K562 (cell line): ENCODE measurements at regions not wholly inside any gene's neighbourhood (a gene's known extent, or its start where the extent isn't known, plus 50 kb on each side); places are given as distances from the start of the nearest gene placed in this dataset.

Experiments
- ATAC-seq: fragments of 200-7000 bp; cut with Tn5 transposase; 3 replicates; pipeline ENCODE4 v1.9.1; 2020; ENCODE audit warnings: moderate library complexity
- BruUV-seq: library from RNA; stranded (reverse); fragments of 400-500 nt; replicated peaks from 2 replicates; lab custom pipeline; 2021; lab: Mats Ljungman, UMichigan
- CTCF ChIA-PET: fragments of 300-600 bp; formaldehyde crosslinking; extraction: SDS; loops from one replicate; lab custom pipeline; 2021; ENCODE audit warnings: low intra/inter-chr PET ratio; lab: Yijun Ruan, JAX
- POLR2A ChIA-PET: fragments of 300-600, 350-650 bp; sonication (Branson Sonifier 250); formaldehyde crosslinking; extraction: SDS; loops from one replicate; lab custom pipeline; 2021; ENCODE audit warnings: antibody characterized with exemption, inconsistent platforms; lab: Yijun Ruan, JAX
- DNase-seq, 4 experiments: peaks; one replicate each; pipeline versions ENCODE4 v3.0.0 to v3.0.0-alpha.2; 2011 to 2018; ENCODE audit warnings: low spot score in 3 of 4, mixed read lengths in 3 of 4; ENCODE audit errors: extremely low read depth in 1 of 4
- FAIRE-seq: peaks from 2 replicates; lab custom pipeline; 2011; peaks lifted over from hg19 to GRCh38; lab: Jason Lieb, UNC
- H2AFZ ChIP-seq: 2 replicates; pipeline ENCODE4 v1.6.0; 2011; ENCODE audit warnings: low read depth, low read length, control low read depth, inconsistent platforms
- H3K27ac ChIP-seq: fragments of 200-600 bp; 3 replicates; pipeline ENCODE4 v1.8.0; 2011; ENCODE audit warnings: low read depth, mild to moderate bottlenecking, control low read depth, inconsistent platforms, low read length, moderate library complexity, mixed read lengths; ENCODE audit errors: extremely low read depth
- H3K27me3 ChIP-seq, 2 experiments: fragments of 300-600 bp in 1 of 2; 2 replicates in 1 of 2; 3 replicates in 1 of 2; pipeline versions ENCODE4 v1.6.0 to v1.8.0; 2011; ENCODE audit warnings: inconsistent platforms in 2 of 2, low read length in 2 of 2, mild to moderate bottlenecking in 1 of 2, mixed read lengths in 1 of 2, moderate library complexity in 1 of 2; ENCODE audit not compliant: control insufficient read depth in 2 of 2, insufficient read depth in 2 of 2
- H3K36me3 ChIP-seq: fragments of 300-600 bp; 3 replicates; pipeline ENCODE4 v1.8.0; 2011; ENCODE audit warnings: mild to moderate bottlenecking, low read length, inconsistent platforms; ENCODE audit not compliant: control insufficient read depth, insufficient read depth
- H3K4me1 ChIP-seq, 2 experiments: fragments of 200-600 bp in 1 of 2; replicated peaks in 1 of 2; 2 replicates in 1 of 2; 3 replicates in 1 of 2; pipeline versions ENCODE4 v1.5.1 to v1.8.0; 2011; ENCODE audit warnings: inconsistent platforms in 2 of 2, low read length in 2 of 2, mild to moderate bottlenecking in 1 of 2, mixed read lengths in 1 of 2, moderate library complexity in 1 of 2; ENCODE audit not compliant: control insufficient read depth in 2 of 2, insufficient read depth in 2 of 2
- H3K4me2 ChIP-seq: 2 replicates; pipeline ENCODE4 v1.6.1; 2011; ENCODE audit warnings: low read length, control low read depth, inconsistent platforms, mixed read lengths; ENCODE audit not compliant: insufficient read depth
- H3K4me3 ChIP-seq: fragments of 200-600 bp; sonication (generic), shearing (Covaris generic); 2 replicates; pipeline ENCODE4 v1.5.1; 2016; ENCODE audit warnings: control low read depth, inconsistent platforms
- H3K79me2 ChIP-seq: fragments of 200-600 bp; 3 replicates; pipeline ENCODE4 v1.8.0; 2011; ENCODE audit warnings: low read length, inconsistent platforms; ENCODE audit not compliant: control insufficient read depth, insufficient read depth
- H3K9ac ChIP-seq, 2 experiments: 2 replicates each; pipeline versions ENCODE4 v1.6.0 to v1.6.1; 2011; ENCODE audit warnings: low read depth in 2 of 2, low read length in 2 of 2, control low read depth in 1 of 2, inconsistent platforms in 1 of 2, mild to moderate bottlenecking in 1 of 2, mixed read lengths in 1 of 2; ENCODE audit not compliant: insufficient read depth in 1 of 2
- H3K9me1 ChIP-seq: one replicate; pipeline ENCODE4 v1.6.0; 2011; ENCODE audit warnings: inconsistent platforms, mild to moderate bottlenecking, low read length, moderate library complexity; ENCODE audit not compliant: control insufficient read depth, insufficient read depth
- H3K9me3 ChIP-seq: replicated peaks from 2 replicates; pipeline ENCODE4 v1.5.1; 2011; ENCODE audit warnings: low read depth, low read length, inconsistent platforms; ENCODE audit not compliant: control insufficient read depth, insufficient read depth
- H4K20me1 ChIP-seq: replicated peaks from 2 replicates; pipeline ENCODE4 v1.6.1; 2011; ENCODE audit warnings: low read length, inconsistent platforms, mixed read lengths; ENCODE audit not compliant: control insufficient read depth, insufficient read depth
- ILF3 ChIP-seq: fragments of 450-650 bp; IDR thresholded peaks from 2 replicates; pipeline ENCODE4 v1.6.1; 2018; ENCODE audit warnings: antibody characterized with exemption, mild to moderate bottlenecking, moderate library complexity, borderline replicate concordance
- ZNF121 ChIP-seq: sonication (generic); formaldehyde crosslinking; conservative IDR thresholded peaks from 2 replicates; pipeline ENCODE4 v1.8.0; 2022; ENCODE audit warnings: missing genetic modification reagents
- WGBS: fragments of 100-300 bp; shearing (Covaris generic); methylation state at CpG from one replicate; pipeline ENCODE4 v1.1.6; 2016; ENCODE audit warnings: low coverage, mixed read lengths; ENCODE audit not compliant: insufficient coverage; ENCODE audit errors: missing lambda C conversion rate; 5-methylcytosine and 5-hydroxymethylcytosine counted together
- in situ Hi-C: fragments of 300-500 bp; cut with MboI; formaldehyde crosslinking; loops from 4 replicates; pipeline ENCODE4 v1.15.0; 2018; ENCODE audit warnings: inconsistent platforms, mixed read lengths
- intact Hi-C: fragments of 100-400 bp; cut with micrococcal nuclease; formaldehyde crosslinking; loops from 2 replicates; pipeline ENCODE4 v1.14.2; 2022
- TF ChIP-seq, protein P1 (sequence below), 3 experiments: IDR thresholded peaks in 2 of 3; conservative IDR thresholded peaks in 1 of 3; 2 replicates each; pipeline ENCODE4 v1.5.1; 2011 to 2012; ENCODE audit warnings: low read length in 3 of 3, mild to moderate bottlenecking in 3 of 3, control low read depth in 2 of 3, improper control_type of control experiment in 1 of 3, inconsistent platforms in 1 of 3, low read depth in 1 of 3, mixed read lengths in 1 of 3, moderate library complexity in 1 of 3; ENCODE audit not compliant: insufficient read depth in 2 of 3
- TF ChIP-seq, protein P2 (sequence below), 3 experiments: fragments of 200-800 bp in 1 of 3; sonication (Bioruptor generic) in 1 of 3; sonication (generic) in 1 of 3; formaldehyde crosslinking in 1 of 3; IDR thresholded peaks; 2 replicates each; pipeline versions ENCODE4 v1.6.1 to v1.8.0; 2016 to 2022; ENCODE audit warnings: mild to moderate bottlenecking in 2 of 3, missing compliant biosample characterization in 2 of 3, missing genetic modification characterization in 2 of 3, missing genetic modification reagents in 1 of 3

DNA sequence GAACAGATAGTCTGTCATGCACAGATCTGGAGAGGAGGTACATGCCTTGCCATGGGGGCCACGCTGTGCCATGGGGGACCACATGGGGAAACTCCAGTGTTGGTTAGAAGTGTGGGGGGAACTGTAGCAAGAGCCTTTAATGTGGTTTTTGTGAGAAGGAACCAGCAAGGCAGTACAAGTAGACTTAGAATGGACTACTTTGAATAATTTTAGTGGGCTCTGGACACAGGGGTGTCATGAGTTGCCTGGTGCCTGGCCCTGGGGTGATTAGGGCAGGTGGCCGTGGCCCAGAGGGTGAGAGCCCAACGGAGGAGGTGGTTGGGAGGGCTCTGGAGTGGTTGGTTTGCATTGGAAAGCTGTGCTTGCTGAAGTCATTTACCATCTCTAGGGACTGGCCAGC lies 77.2 kb downstream of the CXCL12 start:
- Histone ChIP-seq H3K36me3 (no peaks in the 10 kb centered on the region), H3K4me2 (no peak overlapping the region), H3K9me3 (no peaks in the 10 kb centered on the region), H3K27ac (no peak overlapping the region), H2AFZ (no peak overlapping the region), H3K27me3 (peaks cover 0 to 11% of the 10 kb centered on the region in 2 experiments; a peak in 2 of 5 replicates), H4K20me1 (no peaks in the 10 kb centered on the region), H3K9ac (no peak overlapping the region), H3K79me2 (no peaks in the 10 kb centered on the region), H3K4me1 (peaks cover 5 to 14% of the 10 kb centered on the region in 2 experiments; a peak in 3 of 5 replicates), H3K4me3 (no peak overlapping the region), H3K9me1 (no peaks in the 10 kb centered on the region)
- intact Hi-C loops = no loop called here
- ChIA-PET CTCF (no interaction called here), POLR2A (no interaction called here)
- 0% methylated on average over 3 of the region's 3 CpGs for WGBS
- TF ChIP-seq ZNF121 = no peak
- no peak for TF ChIP-seq ILF3
- BruUV-seq = no TSS peak
- no peak for DNase-seq
- no peak for FAIRE-seq
- no peak for ATAC-seq
- in situ Hi-C loops = no loop called here

DNA sequence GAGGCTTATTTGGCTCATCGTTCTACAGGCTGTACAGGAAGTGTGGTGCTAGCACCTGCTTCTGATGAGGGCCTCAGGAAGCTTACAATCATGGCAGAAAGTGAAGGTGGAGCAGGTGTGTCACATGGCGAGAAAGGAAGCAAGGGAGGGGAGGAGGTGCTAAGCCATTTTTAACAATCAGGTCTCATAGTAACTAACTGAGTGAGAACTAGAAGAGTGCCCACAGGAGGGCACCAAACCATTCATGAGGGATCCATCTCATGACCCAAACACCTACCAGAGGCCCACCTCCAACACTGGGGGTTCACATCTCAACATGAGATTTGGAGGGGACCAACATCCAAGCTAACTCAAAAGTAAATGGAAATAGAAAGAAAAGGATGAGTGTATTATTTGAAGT lies 78.1 kb downstream of the CXCL12 start:
- ATAC-seq = no peak
- Histone ChIP-seq H3K79me2 (no peaks in the 10 kb centered on the region), H3K27ac (no peak overlapping the region), H4K20me1 (no peaks in the 10 kb centered on the region), H3K4me1 (peaks cover 5 to 14% of the 10 kb centered on the region in 2 experiments; a peak in 3 of 5 replicates), H3K36me3 (no peaks in the 10 kb centered on the region), H3K27me3 (peaks cover 0 to 5% of the 10 kb centered on the region in 2 experiments; a peak in 2 of 5 replicates), H3K9ac (no peak overlapping the region), H3K4me2 (no peak overlapping the region), H3K4me3 (no peak overlapping the region), H3K9me3 (no peaks in the 10 kb centered on the region), H2AFZ (no peak overlapping the region), H3K9me1 (no peaks in the 10 kb centered on the region)
- TF ChIP-seq, protein P1, sequence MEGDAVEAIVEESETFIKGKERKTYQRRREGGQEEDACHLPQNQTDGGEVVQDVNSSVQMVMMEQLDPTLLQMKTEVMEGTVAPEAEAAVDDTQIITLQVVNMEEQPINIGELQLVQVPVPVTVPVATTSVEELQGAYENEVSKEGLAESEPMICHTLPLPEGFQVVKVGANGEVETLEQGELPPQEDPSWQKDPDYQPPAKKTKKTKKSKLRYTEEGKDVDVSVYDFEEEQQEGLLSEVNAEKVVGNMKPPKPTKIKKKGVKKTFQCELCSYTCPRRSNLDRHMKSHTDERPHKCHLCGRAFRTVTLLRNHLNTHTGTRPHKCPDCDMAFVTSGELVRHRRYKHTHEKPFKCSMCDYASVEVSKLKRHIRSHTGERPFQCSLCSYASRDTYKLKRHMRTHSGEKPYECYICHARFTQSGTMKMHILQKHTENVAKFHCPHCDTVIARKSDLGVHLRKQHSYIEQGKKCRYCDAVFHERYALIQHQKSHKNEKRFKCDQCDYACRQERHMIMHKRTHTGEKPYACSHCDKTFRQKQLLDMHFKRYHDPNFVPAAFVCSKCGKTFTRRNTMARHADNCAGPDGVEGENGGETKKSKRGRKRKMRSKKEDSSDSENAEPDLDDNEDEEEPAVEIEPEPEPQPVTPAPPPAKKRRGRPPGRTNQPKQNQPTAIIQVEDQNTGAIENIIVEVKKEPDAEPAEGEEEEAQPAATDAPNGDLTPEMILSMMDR (IDR thresholded peaks at IDR 0.05 in 2 of 3, conservative IDR thresholded peaks at IDR 0.05 in 1 of 3; ENCODE audit: insufficient read depth in 2 of 3, low read depth in 1 of 3, low read length in 3 of 3) = peak in 1 of 3 experiments; percentile 30; a peak in 1 of 6 replicates
- TF ChIP-seq, protein P2, sequence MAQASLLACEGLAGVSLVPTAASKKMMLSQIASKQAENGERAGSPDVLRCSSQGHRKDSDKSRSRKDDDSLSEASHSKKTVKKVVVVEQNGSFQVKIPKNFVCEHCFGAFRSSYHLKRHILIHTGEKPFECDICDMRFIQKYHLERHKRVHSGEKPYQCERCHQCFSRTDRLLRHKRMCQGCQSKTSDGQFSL (CRISPR knock-in tag; IDR thresholded peaks at IDR 0.05) = no peak
- TF ChIP-seq, protein P2 (tag; IDR thresholded peaks at IDR 0.05) = no peak
- FAIRE-seq = no peak
- BruUV-seq = no TSS peak
- WGBS = 0% methylated on average over 2 of the region's 2 CpGs
- in situ Hi-C loops (no loop called here), intact Hi-C loops (no loop called here)
- POLR2A ChIA-PET = interaction anchor here (0.5 kb wide), 1 partner anchor 333 kb away, joined by 4 read pairs; no protein-coding TSS in a partner anchor
- CTCF ChIA-PET = no interaction called here
- no peak for DNase-seq
